B cell (primary cell): ENCODE measurements at regions not wholly inside any gene's neighbourhood (a gene's known extent, or its start where the extent isn't known, plus 50 kb on each side); places are given as distances from the start of the nearest gene placed in this dataset.

Source experiments
- ATAC-seq: fragments of 200-7000 bp; cut with Tn5 transposase; one replicate; pipeline ENCODE4 v1.10.0; 2021; ENCODE audit warnings: low read depth, mild to moderate bottlenecking, moderate number of reproducible peaks, moderate library complexity
- CTCF ChIA-PET: fragments of 350-600 bp; sonication (Branson Sonifier 250); formaldehyde crosslinking; loops from one replicate; lab custom pipeline; 2021; ENCODE audit warnings: antibody characterized with exemption, inconsistent platforms; lab: Charles Lee
- POLR2A ChIA-PET: fragments of 350-600 bp; sonication (Branson Sonifier 250); formaldehyde crosslinking; loops from one replicate; lab custom pipeline; 2021; ENCODE audit warnings: antibody characterized with exemption; lab: Charles Lee
- DNase-seq: peaks from one replicate; pipeline ENCODE4 v3.0.0; 2013
- H2AFZ ChIP-seq: 2 replicates; pipeline ENCODE4 v1.6.1; 2012; ENCODE audit warnings: mild to moderate bottlenecking, low read depth, low read length; ENCODE audit not compliant: insufficient read depth, poor library complexity, severe bottlenecking
- H3K27ac ChIP-seq, 2 donors: 1 replicate in 1 of 2; 2 replicates in 1 of 2; pipeline ENCODE4 v1.5.1; 2012 to 2013; ENCODE audit warnings: low read length in 2 of 2, mild to moderate bottlenecking in 2 of 2, moderate library complexity in 1 of 2
- H3K27me3 ChIP-seq, 4 experiments: fragments of 200-600 bp in 1 of 4; sonication (generic) in 1 of 4; replicated peaks in 1 of 4; 1 replicate in 2 of 4; 2 replicates in 2 of 4; pipeline versions ENCODE4 v1.6.1 to v1.7.0; 2013 to 2016; ENCODE audit warnings: low read length in 3 of 4, mild to moderate bottlenecking in 2 of 4, mixed read lengths in 1 of 4, moderate library complexity in 1 of 4; ENCODE audit not compliant: insufficient read depth in 4 of 4, control insufficient read depth in 3 of 4; ENCODE audit errors: control extremely low read depth in 1 of 4
- H3K36me3 ChIP-seq, 2 experiments: replicated peaks in 1 of 2; 1 replicate in 1 of 2; 2 replicates in 1 of 2; pipeline versions ENCODE4 v1.6.1 to v1.7.1; 2013; ENCODE audit warnings: low read length in 1 of 2; ENCODE audit not compliant: insufficient read depth in 2 of 2, control insufficient read depth in 1 of 2; ENCODE audit errors: control extremely low read depth in 1 of 2, extremely low read depth in 1 of 2
- H3K4me1 ChIP-seq, 2 donors: fragments of 200-600 bp in 1 of 2; sonication (generic) in 1 of 2; 1 replicate in 1 of 2; 2 replicates in 1 of 2; pipeline versions ENCODE4 v1.5.1 to v1.6.1; 2013 to 2017; ENCODE audit warnings: low read length in 2 of 2; ENCODE audit not compliant: control insufficient read depth in 2 of 2, insufficient read depth in 2 of 2
- H3K4me2 ChIP-seq: replicated peaks from 2 replicates; pipeline ENCODE3; 2012; ENCODE audit warnings: mild to moderate bottlenecking, low read depth, low read length; ENCODE audit not compliant: poor library complexity, severe bottlenecking
- H3K4me3 ChIP-seq, 5 experiments: fragments of 200-600 bp in 1 of 5; sonication (generic) in 1 of 5; 1 replicate in 3 of 5; 2 replicates in 2 of 5; pipeline versions ENCODE4 v1.5.1 to v1.7.0; 2011 to 2016; ENCODE audit warnings: low read length in 4 of 5, mild to moderate bottlenecking in 4 of 5, low read depth in 2 of 5, control low read depth in 1 of 5, moderate library complexity in 1 of 5; ENCODE audit not compliant: insufficient read depth in 1 of 5; ENCODE audit errors: control extremely low read depth in 1 of 5, extremely low read depth in 1 of 5
- H3K79me2 ChIP-seq: fragments of 200-600 bp; sonication (generic); one replicate; pipeline ENCODE4 v1.6.0; 2016; ENCODE audit warnings: low read length; ENCODE audit not compliant: control insufficient read depth, insufficient read depth
- H3K9ac ChIP-seq: fragments of 200-600 bp; sonication (generic); 2 replicates; pipeline ENCODE4 v1.6.1; 2017; ENCODE audit warnings: mild to moderate bottlenecking, low read length, moderate library complexity
- H3K9me3 ChIP-seq, 3 donors: one replicate each; pipeline versions ENCODE4 v1.6.1 to v1.7.1; 2013; ENCODE audit warnings: low read length in 2 of 3; ENCODE audit not compliant: control insufficient read depth in 2 of 3, insufficient read depth in 1 of 3; ENCODE audit errors: control extremely low read depth in 1 of 3
- H4K20me1 ChIP-seq: 2 replicates; pipeline ENCODE4 v1.6.0; 2012; ENCODE audit warnings: mild to moderate bottlenecking, low read length; ENCODE audit not compliant: insufficient read depth, control insufficient read depth, poor library complexity, severe bottlenecking
- H3K27ac Mint-ChIP-seq: one replicate; pipeline ENCODE4 v1.8.0; 2021; ENCODE audit warnings: mixed read lengths
- H3K27me3 Mint-ChIP-seq: one replicate; pipeline ENCODE4 v1.8.0; 2021; ENCODE audit warnings: mixed read lengths
- H3K4me1 Mint-ChIP-seq: one replicate; pipeline ENCODE4 v1.8.0; 2021; ENCODE audit warnings: mixed read lengths
- H3K4me3 Mint-ChIP-seq: one replicate; pipeline ENCODE4 v1.8.0; 2021; ENCODE audit warnings: mixed read lengths
- H3K9me3 Mint-ChIP-seq: one replicate; pipeline ENCODE4 v1.8.0; 2022; ENCODE audit warnings: mixed read lengths; ENCODE audit not compliant: insufficient read depth
- CTCF ChIP-seq: fragments of 200-600 bp; IDR thresholded peaks from one replicate; pipeline ENCODE4 v1.8.0; 2022; ENCODE audit warnings: antibody characterized with exemption, mild to moderate bottlenecking
- EZH2 ChIP-seq: IDR thresholded peaks from 2 replicates; pipeline ENCODE4 v1.6.1; 2012; ENCODE audit warnings: borderline replicate concordance, low read depth, mild to moderate bottlenecking, moderate library complexity, low read length; ENCODE audit not compliant: insufficient read depth, poor library complexity, severe bottlenecking
- WGBS: methylation state at CpG from one replicate; pipeline ENCODE4 v1.1.5; 2013; ENCODE audit warnings: missing lambda C conversion rate; ENCODE audit not compliant: insufficient coverage; 5-methylcytosine and 5-hydroxymethylcytosine counted together
- intact Hi-C: fragments of 100-400 bp; cut with micrococcal nuclease; formaldehyde crosslinking; loops from one replicate; pipeline ENCODE4 v1.10.0; 2022

- Mint-ChIP-seq H3K27me3 (peaks cover 26% of the 10 kb centered on the region), H3K4me3 (no peak overlapping the region), H3K27ac (no peak overlapping the region), H3K9me3 (no peaks in the 10 kb centered on the region), H3K4me1 (no peaks in the 10 kb centered on the region)
- Histone ChIP-seq H3K27me3 (peaks cover 0 to 3% (median 0%) of the 10 kb centered on the region in 4 experiments), H3K4me1 (no peaks in the 10 kb centered on the region), H3K27ac (no peak overlapping the region), H4K20me1 (no peaks in the 10 kb centered on the region), H3K79me2 (no peaks in the 10 kb centered on the region), H3K36me3 (no peaks in the 10 kb centered on the region), H2AFZ (no peak overlapping the region), H3K4me2 (no peak overlapping the region), H3K9ac (no peak overlapping the region), H3K9me3 (no peaks in the 10 kb centered on the region), H3K4me3 (no peak overlapping the region)
- TF ChIP-seq CTCF (no peak), EZH2 (no peak)
- ChIA-PET CTCF (no interaction called here), POLR2A (no interaction called here)
- DNase-seq: no peak
- intact Hi-C loops: no loop called here
- ATAC-seq: no peak
- 94% methylated on average over 2 of the region's 3 CpGs for WGBS
Measured at GRCh38 chr7:42495256-42495655, 258.2 kb upstream of the GLI3 start.

- no peaks in the 10 kb centered on the region for H3K9me3 ChIP-seq
- no peak overlapping the region for H3K9ac ChIP-seq
- H3K4me1 ChIP-seq: no peaks in the 10 kb centered on the region
- no peaks in the 10 kb centered on the region for H3K9me3 Mint-ChIP-seq
- H3K36me3 ChIP-seq: no peaks in the 10 kb centered on the region
- ChIA-PET CTCF (no interaction called here), POLR2A (no interaction called here)
- H3K27me3 Mint-ChIP-seq: peaks cover 26% of the 10 kb centered on the region
- H3K4me2 ChIP-seq: no peak overlapping the region
- no peak for TF ChIP-seq EZH2
- TF ChIP-seq CTCF: no peak
- no peaks in the 10 kb centered on the region for H3K4me1 Mint-ChIP-seq
- H3K27ac ChIP-seq: no peak overlapping the region
- H3K27ac Mint-ChIP-seq: no peak overlapping the region
- 66% methylated on average over 4 of the region's 6 CpGs for WGBS
- H3K4me3 ChIP-seq: no peak overlapping the region
- DNase-seq: no peak
- H2AFZ ChIP-seq: no peak overlapping the region
- no peak overlapping the region for H3K4me3 Mint-ChIP-seq
- H4K20me1 ChIP-seq: no peaks in the 10 kb centered on the region
- intact Hi-C loops: no loop called here
- H3K27me3 ChIP-seq: peaks cover 0 to 3% (median 0%) of the 10 kb centered on the region in 4 experiments
- H3K79me2 ChIP-seq: no peaks in the 10 kb centered on the region
- ATAC-seq: no peak
Measured at GRCh38 chr7:42494736-42495135, 257.7 kb upstream of the GLI3 start.
